LNCAP (cell line): ENCODE measurements at regions not wholly inside any gene's neighbourhood (a gene's known extent, or its start where the extent isn't known, plus 50 kb on each side); places are given as distances from the start of the nearest gene placed in this dataset.

Experiments used
- CTCF ChIP-seq: fragments of 450-650 bp; IDR thresholded peaks from 2 replicates; pipeline ENCODE4 v1.5.1; 2017; ENCODE audit warnings: mild to moderate bottlenecking

GRCh38 chr6:27579973-27580372 lies 107.1 kb upstream of the ZNF184 start:
- no peak for TF ChIP-seq CTCF

DNA sequence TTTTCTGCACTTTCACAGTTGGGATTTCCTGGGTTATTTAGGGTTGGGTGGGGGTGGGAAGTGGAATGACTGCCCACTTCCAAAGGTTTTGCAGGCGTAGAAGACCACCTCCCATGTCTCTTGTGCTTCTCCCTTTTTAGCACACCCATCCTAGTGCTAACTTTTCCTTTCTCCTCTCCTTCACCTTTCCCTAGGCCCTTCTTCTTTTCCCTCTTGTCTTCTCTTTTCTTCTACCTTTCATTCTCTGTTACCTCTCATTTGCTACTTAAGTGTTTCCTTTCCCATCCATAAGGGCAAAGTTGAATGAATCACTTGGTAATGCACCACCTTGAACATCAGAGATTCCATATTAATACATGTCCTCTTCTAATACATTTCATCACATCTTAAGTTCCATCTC lies 105.0 kb upstream of the ZNF184 start:
- no peak for TF ChIP-seq CTCF

- TF ChIP-seq CTCF: no peak
Measured at GRCh38 chr6:27575594-27576361, 102.9 kb upstream of the ZNF184 start.

GRCh38 chr6:27568226-27568897 lies 95.5 kb upstream of the ZNF184 start:
- no peak for TF ChIP-seq CTCF

- no peak for TF ChIP-seq CTCF
Measured at GRCh38 chr6:27565839-27566779, 93.2 kb upstream of the ZNF184 start.

GRCh38 chr6:27562027-27562410 lies 89.1 kb upstream of the ZNF184 start:
- no peak for TF ChIP-seq CTCF

- no peak for TF ChIP-seq CTCF
Measured at GRCh38 chr6:27558028-27558724, 85.3 kb upstream of the ZNF184 start.
